ENCODE measurements at regions not wholly inside any gene's neighbourhood (a gene's known extent, or its start where the extent isn't known, plus 50 kb on each side); places are given as distances from the start of the nearest gene placed in this dataset.

DNA sequence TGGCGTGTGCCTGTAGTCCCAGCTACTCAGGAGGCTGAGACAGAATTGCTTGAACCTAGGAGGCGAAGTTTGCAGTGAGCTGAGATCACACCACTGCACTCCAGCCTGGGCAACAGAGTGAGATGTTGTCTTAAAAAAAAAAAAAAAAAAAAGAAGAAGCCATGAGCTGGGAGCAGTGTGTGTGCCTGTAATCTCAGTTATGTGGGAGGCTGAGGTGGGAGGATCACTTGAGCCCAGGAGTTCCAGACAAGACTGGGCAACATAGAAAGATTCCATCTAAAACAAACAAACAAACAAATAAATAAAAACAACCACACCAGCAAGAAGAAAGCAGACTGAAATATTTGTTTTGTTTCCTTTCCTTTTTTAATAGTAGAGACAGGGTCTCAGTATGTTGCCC is 62.2 kb upstream of the KIF13A start:
- no peak for DNase-seq
- POLR2A ChIA-PET: no interaction called here
- Histone ChIP-seq H3K4me1 (ENCODE audit: control insufficient read depth in 1 of 2, insufficient read depth in 2 of 2, low read depth in 1 of 2, low read length in 1 of 2) (no peaks in the 10 kb centered on the region; a peak in 2 of 4 replicates), H3K27ac (ENCODE audit: low read depth in 2 of 2, low read length in 1 of 2) (no peak overlapping the region), H3K9me2 (no peaks in the 10 kb centered on the region), H3K4me3 (ENCODE audit: low read depth in 2 of 2, low read length in 1 of 2) (no peak overlapping the region), H3K27me3 (ENCODE audit: insufficient read depth) (no peaks in the 10 kb centered on the region), H3K9me3 (no peaks in the 10 kb centered on the region), H3K36me3 (replicated peaks in 1 of 2; ENCODE audit: control insufficient read depth in 1 of 2, insufficient read depth in 2 of 2, low read length in 1 of 2) (no peaks in the 10 kb centered on the region), H3F3A (replicated peaks; ENCODE audit: insufficient read depth) (peaks cover 3% of the 10 kb centered on the region), H4K20me1 (ENCODE audit: insufficient read depth) (no peaks in the 10 kb centered on the region), H2AFZ (ENCODE audit: low read depth) (no peak overlapping the region), H3K4me2 (no peak overlapping the region), H3K9ac (no peak overlapping the region), H3K79me2 (ENCODE audit: insufficient read depth) (no peaks in the 10 kb centered on the region)
- CTCF ChIA-PET: no interaction called here
- WGBS (ENCODE audit: low lambda C conversion rate): 95% methylated on average over 2 of the region's 2 CpGs
- TF ChIP-seq RCOR1 (IDR thresholded peaks at IDR 0.05; ENCODE audit: low read length) (no peak), EZH2phosphoT487 (IDR thresholded peaks at IDR 0.05; ENCODE audit: borderline replicate concordance, low read depth) (no peak), NRF1 (IDR thresholded peaks at IDR 0.05; ENCODE audit: low read depth, low read length) (no peak)

DNA sequence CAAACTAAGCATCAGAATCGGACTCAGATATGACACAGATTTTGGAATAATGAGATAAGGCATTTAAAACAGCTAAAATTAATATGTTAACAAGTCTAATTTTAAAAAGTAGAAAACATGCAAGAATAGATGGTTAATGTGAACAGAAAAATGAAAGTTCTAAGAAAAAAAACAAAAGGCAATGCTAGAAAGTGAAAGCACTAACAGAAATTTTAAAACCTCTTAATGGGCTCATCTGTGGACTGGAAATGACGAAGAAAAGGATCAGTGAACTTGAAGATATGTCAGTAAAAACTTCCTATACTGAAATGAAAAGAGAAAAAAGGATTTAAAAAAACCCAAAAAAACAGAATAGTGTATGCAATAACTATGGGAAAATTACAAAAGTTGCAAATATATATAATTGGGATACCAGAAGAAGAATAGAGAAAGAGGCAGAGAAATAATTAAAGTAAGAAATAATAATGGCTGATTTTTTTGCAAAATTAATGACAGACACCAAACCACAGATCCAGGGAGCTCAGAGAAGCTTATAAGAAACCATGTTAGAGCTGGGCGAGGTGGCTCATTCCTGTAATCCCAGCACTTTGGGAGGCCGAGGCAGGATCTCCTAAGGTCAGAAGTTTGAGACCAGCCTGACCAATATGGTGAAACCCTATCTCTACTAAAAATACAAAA is 61.7 kb upstream of the KIF13A start:
- WGBS (ENCODE audit: low lambda C conversion rate): 72% methylated on average over 4 of the region's 4 CpGs
- no peak overlapping the region for H2AFZ ChIP-seq (ENCODE audit: low read depth)
- POLR2A ChIA-PET: no interaction called here

More for the DNA sequence above, 61.7 kb upstream of the KIF13A start:
- Histone ChIP-seq H3K27me3 (ENCODE audit: insufficient read depth) (no peaks in the 10 kb centered on the region), H3K4me2 (no peak overlapping the region), H3K9me3 (no peaks in the 10 kb centered on the region), H3K4me3 (ENCODE audit: low read depth in 2 of 2, low read length in 1 of 2) (no peak overlapping the region), H3K9ac (no peak overlapping the region), H3F3A (replicated peaks; ENCODE audit: insufficient read depth) (peaks cover 3% of the 10 kb centered on the region), H3K4me1 (ENCODE audit: control insufficient read depth in 1 of 2, insufficient read depth in 2 of 2, low read depth in 1 of 2, low read length in 1 of 2) (no peaks in the 10 kb centered on the region; a peak in 2 of 4 replicates), H3K9me2 (no peaks in the 10 kb centered on the region), H3K36me3 (replicated peaks in 1 of 2; ENCODE audit: control insufficient read depth in 1 of 2, insufficient read depth in 2 of 2, low read length in 1 of 2) (no peaks in the 10 kb centered on the region), H4K20me1 (ENCODE audit: insufficient read depth) (no peaks in the 10 kb centered on the region), H3K27ac (ENCODE audit: low read depth in 2 of 2, low read length in 1 of 2) (no peak overlapping the region), H3K79me2 (ENCODE audit: insufficient read depth) (no peaks in the 10 kb centered on the region)
- DNase-seq: no peak
- CTCF ChIA-PET: no interaction called here
- TF ChIP-seq NRF1 (IDR thresholded peaks at IDR 0.05; ENCODE audit: low read depth, low read length): no peak
- TF ChIP-seq RXRA (IDR thresholded peaks at IDR 0.05; ENCODE audit: borderline replicate concordance, low read depth): no peak
- TF ChIP-seq, protein P1, sequence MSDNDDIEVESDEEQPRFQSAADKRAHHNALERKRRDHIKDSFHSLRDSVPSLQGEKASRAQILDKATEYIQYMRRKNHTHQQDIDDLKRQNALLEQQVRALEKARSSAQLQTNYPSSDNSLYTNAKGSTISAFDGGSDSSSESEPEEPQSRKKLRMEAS (IDR thresholded peaks at IDR 0.05; ENCODE audit: low read depth): no peak
- TF ChIP-seq RCOR1 (IDR thresholded peaks at IDR 0.05; ENCODE audit: low read length): no peak
- no peak for TF ChIP-seq TEAD4 (IDR thresholded peaks at IDR 0.05; ENCODE audit: borderline replicate concordance, insufficient read depth)
- TF ChIP-seq FOSL2 (IDR thresholded peaks at IDR 0.05; ENCODE audit: borderline replicate concordance, low read depth): no peak
- TF ChIP-seq, protein P2, sequence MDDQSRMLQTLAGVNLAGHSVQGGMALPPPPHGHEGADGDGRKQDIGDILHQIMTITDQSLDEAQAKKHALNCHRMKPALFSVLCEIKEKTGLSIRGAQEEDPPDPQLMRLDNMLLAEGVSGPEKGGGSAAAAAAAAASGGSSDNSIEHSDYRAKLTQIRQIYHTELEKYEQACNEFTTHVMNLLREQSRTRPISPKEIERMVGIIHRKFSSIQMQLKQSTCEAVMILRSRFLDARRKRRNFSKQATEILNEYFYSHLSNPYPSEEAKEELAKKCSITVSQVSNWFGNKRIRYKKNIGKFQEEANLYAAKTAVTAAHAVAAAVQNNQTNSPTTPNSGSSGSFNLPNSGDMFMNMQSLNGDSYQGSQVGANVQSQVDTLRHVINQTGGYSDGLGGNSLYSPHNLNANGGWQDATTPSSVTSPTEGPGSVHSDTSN (IDR thresholded peaks at IDR 0.05): no peak
- no peak for TF ChIP-seq SIN3A (IDR thresholded peaks at IDR 0.05; ENCODE audit: borderline replicate concordance, low read depth, low read length)
- TF ChIP-seq, protein P3, sequence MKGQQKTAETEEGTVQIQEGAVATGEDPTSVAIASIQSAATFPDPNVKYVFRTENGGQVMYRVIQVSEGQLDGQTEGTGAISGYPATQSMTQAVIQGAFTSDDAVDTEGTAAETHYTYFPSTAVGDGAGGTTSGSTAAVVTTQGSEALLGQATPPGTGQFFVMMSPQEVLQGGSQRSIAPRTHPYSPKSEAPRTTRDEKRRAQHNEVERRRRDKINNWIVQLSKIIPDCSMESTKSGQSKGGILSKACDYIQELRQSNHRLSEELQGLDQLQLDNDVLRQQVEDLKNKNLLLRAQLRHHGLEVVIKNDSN (IDR thresholded peaks at IDR 0.05; ENCODE audit: borderline replicate concordance, low read depth): no peak
- TF ChIP-seq FOXJ3 (CRISPR knock-in tag; IDR thresholded peaks at IDR 0.05): no peak
- no peak for TF ChIP-seq RAD21 (IDR thresholded peaks at IDR 0.05; ENCODE audit: low read length)
- TF ChIP-seq, protein P4, sequence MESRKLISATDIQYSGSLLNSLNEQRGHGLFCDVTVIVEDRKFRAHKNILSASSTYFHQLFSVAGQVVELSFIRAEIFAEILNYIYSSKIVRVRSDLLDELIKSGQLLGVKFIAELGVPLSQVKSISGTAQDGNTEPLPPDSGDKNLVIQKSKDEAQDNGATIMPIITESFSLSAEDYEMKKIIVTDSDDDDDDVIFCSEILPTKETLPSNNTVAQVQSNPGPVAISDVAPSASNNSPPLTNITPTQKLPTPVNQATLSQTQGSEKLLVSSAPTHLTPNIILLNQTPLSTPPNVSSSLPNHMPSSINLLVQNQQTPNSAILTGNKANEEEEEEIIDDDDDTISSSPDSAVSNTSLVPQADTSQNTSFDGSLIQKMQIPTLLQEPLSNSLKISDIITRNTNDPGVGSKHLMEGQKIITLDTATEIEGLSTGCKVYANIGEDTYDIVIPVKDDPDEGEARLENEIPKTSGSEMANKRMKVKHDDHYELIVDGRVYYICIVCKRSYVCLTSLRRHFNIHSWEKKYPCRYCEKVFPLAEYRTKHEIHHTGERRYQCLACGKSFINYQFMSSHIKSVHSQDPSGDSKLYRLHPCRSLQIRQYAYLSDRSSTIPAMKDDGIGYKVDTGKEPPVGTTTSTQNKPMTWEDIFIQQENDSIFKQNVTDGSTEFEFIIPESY (IDR thresholded peaks at IDR 0.05; ENCODE audit: borderline replicate concordance, low read depth): no peak

All from SK-N-SH (cell line).